ENCODE measurements at regions not wholly inside any gene's neighbourhood (a gene's known extent, or its start where the extent isn't known, plus 50 kb on each side); places are given as distances from the start of the nearest gene placed in this dataset.

- TF ChIP-seq, protein P1, sequence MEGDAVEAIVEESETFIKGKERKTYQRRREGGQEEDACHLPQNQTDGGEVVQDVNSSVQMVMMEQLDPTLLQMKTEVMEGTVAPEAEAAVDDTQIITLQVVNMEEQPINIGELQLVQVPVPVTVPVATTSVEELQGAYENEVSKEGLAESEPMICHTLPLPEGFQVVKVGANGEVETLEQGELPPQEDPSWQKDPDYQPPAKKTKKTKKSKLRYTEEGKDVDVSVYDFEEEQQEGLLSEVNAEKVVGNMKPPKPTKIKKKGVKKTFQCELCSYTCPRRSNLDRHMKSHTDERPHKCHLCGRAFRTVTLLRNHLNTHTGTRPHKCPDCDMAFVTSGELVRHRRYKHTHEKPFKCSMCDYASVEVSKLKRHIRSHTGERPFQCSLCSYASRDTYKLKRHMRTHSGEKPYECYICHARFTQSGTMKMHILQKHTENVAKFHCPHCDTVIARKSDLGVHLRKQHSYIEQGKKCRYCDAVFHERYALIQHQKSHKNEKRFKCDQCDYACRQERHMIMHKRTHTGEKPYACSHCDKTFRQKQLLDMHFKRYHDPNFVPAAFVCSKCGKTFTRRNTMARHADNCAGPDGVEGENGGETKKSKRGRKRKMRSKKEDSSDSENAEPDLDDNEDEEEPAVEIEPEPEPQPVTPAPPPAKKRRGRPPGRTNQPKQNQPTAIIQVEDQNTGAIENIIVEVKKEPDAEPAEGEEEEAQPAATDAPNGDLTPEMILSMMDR (IDR thresholded peaks at IDR 0.05; ENCODE audit: borderline replicate concordance, extremely low read depth, low read length, poor library complexity, severe bottlenecking): no peak
- TF ChIP-seq EZH2 (IDR thresholded peaks at IDR 0.05; ENCODE audit: borderline replicate concordance, low read depth, low read length, severe bottlenecking): no peak
Observed at GRCh38 chr2:136238286-136239078, 120.5 kb upstream of the CXCR4 start.

Data from DND-41 (cell line).